HG03354 (cell line): ENCODE measurements at regions not wholly inside any gene's neighbourhood (a gene's known extent, or its start where the extent isn't known, plus 50 kb on each side); places are given as distances from the start of the nearest gene placed in this dataset.

ENCODE experiments used
- ATAC-seq: cut with Tn5 transposase; IDR thresholded peaks from one replicate; pipeline ENCODE4 v1.9.1; 2021; ENCODE audit warnings: mild to moderate bottlenecking; ENCODE audit not compliant: unreplicated experiment, poor library complexity, severe bottlenecking

GRCh38 chr5:18074961-18075360 lies 440.7 kb downstream of the TAF11L14 start:
- no peak for ATAC-seq

GRCh38 chr5:18078157-18078556 lies 443.9 kb downstream of the TAF11L14 start:
- no peak for ATAC-seq

GRCh38 chr5:18079831-18080230 lies 445.6 kb downstream of the TAF11L14 start:
- no peak for ATAC-seq

- no peak for ATAC-seq
Observed at GRCh38 chr5:18088020-18088579, 453.8 kb downstream of the TAF11L14 start.

- no peak for ATAC-seq
Observed at GRCh38 chr5:18090177-18090576, 455.9 kb downstream of the TAF11L14 start.

GRCh38 chr5:18091142-18091541 lies 456.9 kb downstream of the TAF11L14 start:
- ATAC-seq: no peak

GRCh38 chr5:18091758-18092157 lies 457.5 kb downstream of the TAF11L14 start:
- no peak for ATAC-seq

GRCh38 chr5:18095061-18095460 lies 460.8 kb downstream of the TAF11L14 start:
- no peak for ATAC-seq

GRCh38 chr5:18097817-18098216 lies 463.6 kb downstream of the TAF11L14 start:
- ATAC-seq: no peak

GRCh38 chr5:18098691-18099090 lies 464.4 kb downstream of the TAF11L14 start:
- no peak for ATAC-seq

- ATAC-seq: no peak
Observed at GRCh38 chr5:18099261-18099660, 465.0 kb downstream of the TAF11L14 start.

GRCh38 chr5:18101532-18101931 lies 467.3 kb downstream of the TAF11L14 start:
- no peak for ATAC-seq

- no peak for ATAC-seq
Observed at GRCh38 chr5:18102733-18103132, 468.5 kb downstream of the TAF11L14 start.

GRCh38 chr5:18105449-18105848 lies 471.2 kb downstream of the TAF11L14 start:
- ATAC-seq: no peak

- no peak for ATAC-seq
Observed at GRCh38 chr5:18111906-18112465, 477.7 kb downstream of the TAF11L14 start.

GRCh38 chr5:18113721-18114120 lies 479.5 kb downstream of the TAF11L14 start:
- ATAC-seq: no peak

GRCh38 chr5:18114151-18114757 lies 480.0 kb downstream of the TAF11L14 start:
- no peak for ATAC-seq

- ATAC-seq: no peak
Observed at GRCh38 chr5:18117968-18118367, 483.7 kb downstream of the TAF11L14 start.

- ATAC-seq: no peak
Observed at GRCh38 chr5:18119156-18119785, 485.0 kb downstream of the TAF11L14 start.

- no peak for ATAC-seq
Observed at GRCh38 chr5:18141222-18141621, 507.0 kb downstream of the TAF11L14 start.

- ATAC-seq: no peak
Observed at GRCh38 chr5:18142831-18143230, 508.6 kb downstream of the TAF11L14 start.
